ENCODE measurements at regions not wholly inside any gene's neighbourhood (a gene's known extent, or its start where the extent isn't known, plus 50 kb on each side); places are given as distances from the start of the nearest gene placed in this dataset.

GRCh38 chr2:8565399-8566154 lies 116.3 kb upstream of the ID2 start:
- TF ChIP-seq CTCF (IDR thresholded peaks at IDR 0.05; ENCODE audit: low read length) (no peak), EZH2 (optimal IDR thresholded peaks at IDR 0.05; ENCODE audit: low read depth, low read length) (no peak), EZH2phosphoT487 (IDR thresholded peaks at IDR 0.05; ENCODE audit: low read length) (no peak)
